NT2/D1 (cell line): ENCODE measurements at regions not wholly inside any gene's neighbourhood (a gene's known extent, or its start where the extent isn't known, plus 50 kb on each side); places are given as distances from the start of the nearest gene placed in this dataset.
"Not testable (repeated sequence)": the region's sequence is repeated elsewhere in the genome, so short reads cannot be mapped to it uniquely, and the experiment has no call there.

Experiments used
- DNase-seq: peaks from one replicate; pipeline ENCODE4 v3.0.0-alpha.2; 2011; ENCODE audit warnings: low read depth, low spot score
- H3K27me3 ChIP-seq: 2 replicates; pipeline ENCODE4 v1.6.0; 2011; ENCODE audit warnings: mild to moderate bottlenecking; ENCODE audit not compliant: insufficient read length, insufficient read depth
- H3K36me3 ChIP-seq: 2 replicates; pipeline ENCODE4 v1.6.1; 2011; ENCODE audit warnings: mild to moderate bottlenecking, low read length, mixed read lengths; ENCODE audit not compliant: insufficient read depth, insufficient read length
- H3K4me1 ChIP-seq: 2 replicates; pipeline ENCODE4 v1.5.1; 2011; ENCODE audit not compliant: insufficient read depth, insufficient read length
- H3K4me3 ChIP-seq: 2 replicates; pipeline ENCODE4 v1.5.1; 2011; ENCODE audit warnings: low read depth; ENCODE audit not compliant: insufficient read length
- H3K9ac ChIP-seq: 2 replicates; pipeline ENCODE4 v1.6.0; 2011; ENCODE audit warnings: low read depth; ENCODE audit not compliant: insufficient read length
- H3K9me3 ChIP-seq: 2 replicates; pipeline ENCODE4 v1.5.1; 2011; ENCODE audit warnings: mild to moderate bottlenecking, low read length; ENCODE audit not compliant: insufficient read depth
- SUZ12 ChIP-seq: IDR thresholded peaks from 2 replicates; pipeline ENCODE4 v1.6.1; 2011; ENCODE audit not compliant: insufficient read length, insufficient read depth; ENCODE audit errors: extremely low read depth
- YY1 ChIP-seq: IDR thresholded peaks from 2 replicates; pipeline ENCODE4 v1.6.1; 2011; ENCODE audit not compliant: insufficient read length, insufficient read depth
- ZNF274 ChIP-seq: IDR thresholded peaks from 2 replicates; pipeline ENCODE4 v1.6.1; 2011; ENCODE audit warnings: mild to moderate bottlenecking, low read depth, low read length

GRCh38 chrX:139475432-139475831 is 55.1 kb upstream of the F9 start:
- DNase-seq = no peak
- no peaks in the 10 kb centered on the region for H3K27me3 ChIP-seq
- no peak for TF ChIP-seq YY1
- TF ChIP-seq SUZ12 = no peak
- TF ChIP-seq ZNF274 = no peak
- H3K4me3 ChIP-seq = no peak overlapping the region
- H3K36me3 ChIP-seq = no peaks in the 10 kb centered on the region
- H3K9ac ChIP-seq = no peak overlapping the region
- H3K4me1 ChIP-seq = no peaks in the 10 kb centered on the region
- H3K9me3 ChIP-seq = no peaks in the 10 kb centered on the region

- not testable (repeated sequence) for H3K9me3 ChIP-seq, H3K9ac ChIP-seq, DNase-seq, H3K36me3 ChIP-seq, H3K4me1 ChIP-seq, H3K27me3 ChIP-seq, H3K4me3 ChIP-seq
These were observed 68.6 kb upstream of the F9 start for GRCh38 chrX:139461945-139462344.

- TF ChIP-seq ZNF274 (no peak), YY1 (no peak), SUZ12 (no peak)
- Histone ChIP-seq H3K9ac (no peak overlapping the region), H3K9me3 (no peaks in the 10 kb centered on the region), H3K4me1 (no peaks in the 10 kb centered on the region), H3K36me3 (no peaks in the 10 kb centered on the region), H3K27me3 (no peaks in the 10 kb centered on the region), H3K4me3 (no peak overlapping the region)
- DNase-seq = no peak
These were observed 75.8 kb upstream of the F9 start for GRCh38 chrX:139454743-139455142.

GRCh38 chrX:139448996-139449395 is 81.5 kb upstream of the F9 start:
- TF ChIP-seq YY1 (no peak), SUZ12 (no peak), ZNF274 (no peak)
- Histone ChIP-seq H3K36me3 (no peaks in the 10 kb centered on the region), H3K27me3 (no peaks in the 10 kb centered on the region), H3K9ac (no peak overlapping the region), H3K4me1 (no peaks in the 10 kb centered on the region), H3K4me3 (no peak overlapping the region), H3K9me3 (no peaks in the 10 kb centered on the region)
- DNase-seq = no peak

GRCh38 chrX:139446832-139447231 is 83.7 kb upstream of the F9 start:
- no peaks in the 10 kb centered on the region for H3K4me1 ChIP-seq
- H3K9ac ChIP-seq = no peak overlapping the region
- H3K36me3 ChIP-seq = no peaks in the 10 kb centered on the region
- TF ChIP-seq SUZ12 (no peak), ZNF274 (no peak), YY1 (no peak)
- H3K27me3 ChIP-seq = no peaks in the 10 kb centered on the region
- no peak for DNase-seq
- no peak overlapping the region for H3K4me3 ChIP-seq
- H3K9me3 ChIP-seq = no peaks in the 10 kb centered on the region

GRCh38 chrX:139429913-139430312 is 100.6 kb upstream of the F9 start:
- no peak overlapping the region for H3K4me3 ChIP-seq
- no peak for DNase-seq
- no peaks in the 10 kb centered on the region for H3K27me3 ChIP-seq
- no peaks in the 10 kb centered on the region for H3K4me1 ChIP-seq
- no peak overlapping the region for H3K9ac ChIP-seq
- no peaks in the 10 kb centered on the region for H3K36me3 ChIP-seq
- H3K9me3 ChIP-seq = no peaks in the 10 kb centered on the region
- TF ChIP-seq YY1 (no peak), SUZ12 (no peak), ZNF274 (no peak)

GRCh38 chrX:139423186-139423585 is 107.4 kb upstream of the F9 start:
- Histone ChIP-seq H3K4me3 (no peak overlapping the region), H3K4me1 (no peaks in the 10 kb centered on the region), H3K9me3 (no peaks in the 10 kb centered on the region), H3K27me3 (no peaks in the 10 kb centered on the region), H3K36me3 (no peaks in the 10 kb centered on the region), H3K9ac (no peak overlapping the region)
- DNase-seq = no peak
- no peak for TF ChIP-seq ZNF274

- not testable (repeated sequence) for H3K4me3 ChIP-seq, H3K27me3 ChIP-seq, H3K4me1 ChIP-seq, H3K9ac ChIP-seq, H3K9me3 ChIP-seq, DNase-seq, H3K36me3 ChIP-seq
These were observed 132.3 kb upstream of the F9 start for GRCh38 chrX:139398258-139398657.
